Activated CD4-positive, alpha-beta T cell treated with anti-CD3 and anti-CD28 coated beads, Interleukin-2, amount 50 U/mL, for 1 hour (primary cell): ENCODE measurements at regions not wholly inside any gene's neighbourhood (a gene's known extent, or its start where the extent isn't known, plus 50 kb on each side); places are given as distances from the start of the nearest gene placed in this dataset.
"Not testable (repeated sequence)": the region's sequence is repeated elsewhere in the genome, so short reads cannot be mapped to it uniquely, and the experiment has no call there.

Source experiments
- DNase-seq: peaks from one replicate; pipeline ENCODE4 v3.0.0-alpha.2; 2020

- DNase-seq, result not testable (repeated sequence)
Measured at GRCh38 chr5:96319981-96320739, 112.9 kb downstream of the PCSK1 start.

GRCh38 chr5:96318569-96319110 is 114.4 kb downstream of the PCSK1 start:
- no peak for DNase-seq

- no peak for DNase-seq
Measured at GRCh38 chr5:96317945-96318344, 115.1 kb downstream of the PCSK1 start.

GRCh38 chr5:96316487-96316886 is 116.6 kb downstream of the PCSK1 start:
- DNase-seq, result no peak

- DNase-seq, result no peak
Measured at GRCh38 chr5:96316017-96316416, 117.0 kb downstream of the PCSK1 start.

- no peak for DNase-seq
Measured at GRCh38 chr5:96315431-96315830, 117.6 kb downstream of the PCSK1 start.

GRCh38 chr5:96312383-96312782 is 120.7 kb downstream of the PCSK1 start:
- no peak for DNase-seq

- DNase-seq, result not testable (repeated sequence)
Measured at GRCh38 chr5:96307047-96307446, 126.0 kb downstream of the PCSK1 start.

- DNase-seq, result no peak
Measured at GRCh38 chr5:96302174-96302738, 130.8 kb downstream of the PCSK1 start.

- DNase-seq, result no peak
Measured at GRCh38 chr5:96300976-96301375, 132.1 kb downstream of the PCSK1 start.

- DNase-seq, result no peak
Measured at GRCh38 chr5:96297867-96298266, 135.2 kb downstream of the PCSK1 start.

GRCh38 chr5:96297290-96297689 is 135.8 kb downstream of the PCSK1 start:
- no peak for DNase-seq

GRCh38 chr5:96294884-96295202 is 138.2 kb downstream of the PCSK1 start:
- DNase-seq, result no peak

GRCh38 chr5:96293966-96294883 is 138.8 kb downstream of the PCSK1 start:
- DNase-seq, result no peak

GRCh38 chr5:96292582-96293247 is 140.3 kb downstream of the PCSK1 start:
- no peak for DNase-seq

- DNase-seq, result not testable (repeated sequence)
Measured at GRCh38 chr5:96289287-96289686, 143.8 kb downstream of the PCSK1 start.

GRCh38 chr5:96288845-96289185 is 144.2 kb downstream of the PCSK1 start:
- DNase-seq, result no peak

- no peak for DNase-seq
Measured at GRCh38 chr5:96288166-96288844, 144.7 kb downstream of the PCSK1 start.

- no peak for DNase-seq
Measured at GRCh38 chr5:96287136-96287535, 145.9 kb downstream of the PCSK1 start.

GRCh38 chr5:96285823-96286222 is 147.2 kb downstream of the PCSK1 start:
- DNase-seq, result no peak

- no peak for DNase-seq
Measured at GRCh38 chr5:96284727-96285389, 148.2 kb downstream of the PCSK1 start.

- DNase-seq, result no peak
Measured at GRCh38 chr5:96283589-96283988, 149.5 kb downstream of the PCSK1 start.
